SK-N-SH treated with all-trans-retinoic acid at 6 μM for 48 hours (cell line): ENCODE measurements at regions not wholly inside any gene's neighbourhood (a gene's known extent, or its start where the extent isn't known, plus 50 kb on each side); places are given as distances from the start of the nearest gene placed in this dataset.

Experiments
- ARNTL ChIP-seq: fragments of 450-650 bp; formaldehyde crosslinking; IDR thresholded peaks from 2 replicates; pipeline ENCODE4 v1.5.0; 2020; ENCODE audit warnings: low read depth, mild to moderate bottlenecking, moderate library complexity, borderline replicate concordance
- CSDC2 ChIP-seq: fragments of 250-450 bp; sonication (Bioruptor Pico); IDR thresholded peaks from 2 replicates; pipeline ENCODE4 v1.5.0; 2020; ENCODE audit warnings: mild to moderate bottlenecking, moderate library complexity
- ZNF70 ChIP-seq: fragments of 450-650 bp; formaldehyde crosslinking; IDR thresholded peaks from 2 replicates; pipeline ENCODE4 v1.5.0; 2020; ENCODE audit warnings: mild to moderate bottlenecking, moderate library complexity
- TF ChIP-seq, protein P1 (sequence below): fragments of 250-450 bp; sonication (Bioruptor Pico); IDR thresholded peaks from 2 replicates; pipeline ENCODE4 v1.8.0; 2020; ENCODE audit warnings: mild to moderate bottlenecking, moderate library complexity, borderline replicate concordance

DNA sequence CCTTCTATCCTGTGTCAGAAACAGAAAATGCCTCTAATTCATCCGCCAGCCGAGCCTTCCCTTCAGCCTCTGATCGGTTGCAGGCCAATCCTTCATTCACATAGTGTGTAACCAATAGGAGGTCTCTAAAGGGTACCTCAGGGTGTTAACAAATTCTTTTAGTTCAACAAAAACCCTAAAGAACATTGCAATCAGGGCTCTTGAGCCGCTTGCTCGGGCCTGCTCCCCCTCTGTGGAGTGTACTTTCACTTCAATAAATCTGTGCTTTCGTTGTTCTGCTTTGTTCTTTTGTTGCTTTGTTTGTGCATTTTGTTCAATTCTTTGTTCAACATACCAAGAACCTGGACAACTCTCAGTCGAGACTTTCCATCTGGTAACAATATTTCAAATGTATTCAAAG lies 366.5 kb downstream of the KCTD12 start:
- no peak for TF ChIP-seq ZNF70 (CRISPR knock-in tag)
- TF ChIP-seq CSDC2 (CRISPR knock-in tag): no peak
- TF ChIP-seq, protein P1, sequence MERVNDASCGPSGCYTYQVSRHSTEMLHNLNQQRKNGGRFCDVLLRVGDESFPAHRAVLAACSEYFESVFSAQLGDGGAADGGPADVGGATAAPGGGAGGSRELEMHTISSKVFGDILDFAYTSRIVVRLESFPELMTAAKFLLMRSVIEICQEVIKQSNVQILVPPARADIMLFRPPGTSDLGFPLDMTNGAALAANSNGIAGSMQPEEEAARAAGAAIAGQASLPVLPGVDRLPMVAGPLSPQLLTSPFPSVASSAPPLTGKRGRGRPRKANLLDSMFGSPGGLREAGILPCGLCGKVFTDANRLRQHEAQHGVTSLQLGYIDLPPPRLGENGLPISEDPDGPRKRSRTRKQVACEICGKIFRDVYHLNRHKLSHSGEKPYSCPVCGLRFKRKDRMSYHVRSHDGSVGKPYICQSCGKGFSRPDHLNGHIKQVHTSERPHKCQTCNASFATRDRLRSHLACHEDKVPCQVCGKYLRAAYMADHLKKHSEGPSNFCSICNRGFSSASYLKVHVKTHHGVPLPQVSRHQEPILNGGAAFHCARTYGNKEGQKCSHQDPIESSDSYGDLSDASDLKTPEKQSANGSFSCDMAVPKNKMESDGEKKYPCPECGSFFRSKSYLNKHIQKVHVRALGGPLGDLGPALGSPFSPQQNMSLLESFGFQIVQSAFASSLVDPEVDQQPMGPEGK: no peak
- TF ChIP-seq ARNTL (CRISPR knock-in tag): no peak
